DMS53 (cell line): ENCODE measurements at regions not wholly inside any gene's neighbourhood (a gene's known extent, or its start where the extent isn't known, plus 50 kb on each side); places are given as distances from the start of the nearest gene placed in this dataset.
A peak's percentile ranks its signal among the peaks of the same experiment; 100 is the strongest.
"Not testable (repeated sequence)": the region's sequence is repeated elsewhere in the genome, so short reads cannot be mapped to it uniquely, and the experiment has no call there.

ENCODE experiments used
- DNase-seq: peaks from one replicate; lab custom pipeline; 2025; lab: John Stamatoyannopoulos, UW

GRCh38 chr15:62857411-62857853 lies 185.1 kb upstream of the TPM1 start:
- peak; percentile 22 for DNase-seq

- no peak for DNase-seq
Observed at GRCh38 chr15:62858343-62858742, 184.2 kb upstream of the TPM1 start.

GRCh38 chr15:62862717-62863116 lies 179.8 kb upstream of the TPM1 start:
- no peak for DNase-seq

- no peak for DNase-seq
Observed at GRCh38 chr15:62866366-62866765, 176.2 kb upstream of the TPM1 start.

- no peak for DNase-seq
Observed at GRCh38 chr15:62867844-62868243, 174.7 kb upstream of the TPM1 start.

GRCh38 chr15:62868507-62868906 lies 174.0 kb upstream of the TPM1 start:
- no peak for DNase-seq

- no peak for DNase-seq
Observed at GRCh38 chr15:62869116-62869515, 173.4 kb upstream of the TPM1 start.

- DNase-seq: no peak
Observed at GRCh38 chr15:62870216-62870615, 172.3 kb upstream of the TPM1 start.

GRCh38 chr15:62870701-62871100 lies 171.8 kb upstream of the TPM1 start:
- not testable (repeated sequence) for DNase-seq

- no peak for DNase-seq
Observed at GRCh38 chr15:62873203-62873602, 169.3 kb upstream of the TPM1 start.

GRCh38 chr15:62874064-62874463 lies 168.5 kb upstream of the TPM1 start:
- DNase-seq: no peak

GRCh38 chr15:62874959-62875625 lies 167.5 kb upstream of the TPM1 start:
- DNase-seq: no peak

- DNase-seq: no peak
Observed at GRCh38 chr15:62875626-62876021, 166.9 kb upstream of the TPM1 start.

GRCh38 chr15:62877276-62877857 lies 165.2 kb upstream of the TPM1 start:
- DNase-seq: peak; percentile 93

- no peak for DNase-seq
Observed at GRCh38 chr15:62878070-62878469, 164.5 kb upstream of the TPM1 start.

GRCh38 chr15:62879770-62880169 lies 162.8 kb upstream of the TPM1 start:
- DNase-seq: no peak

- no peak for DNase-seq
Observed at GRCh38 chr15:62880278-62880677, 162.3 kb upstream of the TPM1 start.

- DNase-seq: no peak
Observed at GRCh38 chr15:62881056-62881455, 161.5 kb upstream of the TPM1 start.

GRCh38 chr15:62883938-62884479 lies 158.5 kb upstream of the TPM1 start:
- DNase-seq: no peak

- DNase-seq: no peak
Observed at GRCh38 chr15:62886431-62887071, 156.0 kb upstream of the TPM1 start.

GRCh38 chr15:62887113-62887570 lies 155.4 kb upstream of the TPM1 start:
- no peak for DNase-seq

GRCh38 chr15:62888623-62889022 lies 153.9 kb upstream of the TPM1 start:
- DNase-seq: no peak

GRCh38 chr15:62889141-62889661 lies 153.3 kb upstream of the TPM1 start:
- no peak for DNase-seq
